H1 (cell line): ENCODE measurements at regions not wholly inside any gene's neighbourhood (a gene's known extent, or its start where the extent isn't known, plus 50 kb on each side); places are given as distances from the start of the nearest gene placed in this dataset.

ENCODE experiments used
- CTCF ChIA-PET: fragments of 300-600 bp; sonication (Branson Sonifier 250); formaldehyde crosslinking; loops from one replicate; lab custom pipeline; 2021; ENCODE audit not compliant: partially characterized antibody; lab: Charles Lee
- POLR2A ChIA-PET: fragments of 300-600 bp; sonication (Branson Sonifier 250); formaldehyde crosslinking; loops from one replicate; lab custom pipeline; 2021; ENCODE audit warnings: inconsistent platforms; ENCODE audit not compliant: partially characterized antibody; lab: Charles Lee
- DNase-seq, 2 experiments: peaks; one replicate each; pipeline versions ENCODE4 v3.0.0 to v3.0.0-alpha.2; 2010 to 2022; ENCODE audit warnings: low spot score in 2 of 2, low read depth in 1 of 2, mixed read lengths in 1 of 2
- FAIRE-seq: peaks from 2 replicates; lab custom pipeline; 2011; peaks lifted over from hg19 to GRCh38; lab: Jason Lieb, UNC
- H2AFZ ChIP-seq: 2 replicates; pipeline ENCODE4 v1.8.1; 2012; ENCODE audit warnings: low read length, inconsistent platforms
- H2AK5ac ChIP-seq: 2 replicates; pipeline ENCODE4 v1.6.1; 2013; ENCODE audit warnings: low read depth, low read length
- H2BK120ac ChIP-seq: replicated peaks from 2 replicates; pipeline ENCODE3; 2013; ENCODE audit warnings: low read depth, low read length, inconsistent platforms
- H2BK12ac ChIP-seq: 2 replicates; pipeline ENCODE4 v1.6.1; 2013; ENCODE audit warnings: low read depth, low read length
- H2BK15ac ChIP-seq: 2 replicates; pipeline ENCODE4 v1.6.1; 2013; ENCODE audit warnings: low read length
- H2BK20ac ChIP-seq: 2 replicates; pipeline ENCODE4 v1.6.1; 2013; ENCODE audit warnings: low read length
- H2BK5ac ChIP-seq: 2 replicates; pipeline ENCODE4 v1.6.1; 2013; ENCODE audit warnings: low read depth, low read length
- H3K14ac ChIP-seq: 2 replicates; pipeline ENCODE4 v1.6.1; 2013; ENCODE audit warnings: inconsistent platforms; ENCODE audit not compliant: insufficient read length
- H3K18ac ChIP-seq: 2 replicates; pipeline ENCODE4 v1.6.1; 2013; ENCODE audit warnings: low read length; ENCODE audit errors: extremely low read depth
- H3K23ac ChIP-seq: 2 replicates; pipeline ENCODE4 v1.6.1; 2013; ENCODE audit warnings: inconsistent platforms; ENCODE audit not compliant: insufficient read length
- H3K23me2 ChIP-seq: 2 replicates; pipeline ENCODE4 v1.6.1; 2013; ENCODE audit warnings: low read depth, low read length
- H3K27ac ChIP-seq: 2 replicates; pipeline ENCODE4 v1.6.1; 2011; ENCODE audit warnings: low read depth, low read length, inconsistent platforms
- H3K27me3 ChIP-seq, 4 experiments: replicated peaks in 1 of 4; 1 replicate in 1 of 4; 2 replicates in 3 of 4; pipeline versions ENCODE4 v1.6.1 to v1.8.1; 2011 to 2013; ENCODE audit warnings: low read length in 3 of 4, mild to moderate bottlenecking in 3 of 4, inconsistent platforms in 2 of 4, mixed read lengths in 2 of 4, moderate library complexity in 1 of 4; ENCODE audit not compliant: control insufficient read depth in 3 of 4, insufficient read depth in 3 of 4; ENCODE audit errors: extremely low read depth in 1 of 4
- H3K36me3 ChIP-seq, 4 experiments: 2 replicates each; pipeline versions ENCODE4 v1.6.1 to v1.8.1; 2011 to 2013; ENCODE audit warnings: mild to moderate bottlenecking in 4 of 4, low read length in 3 of 4, moderate library complexity in 2 of 4, control low read depth in 1 of 4, inconsistent platforms in 1 of 4; ENCODE audit not compliant: insufficient read depth in 4 of 4, control insufficient read depth in 2 of 4
- H3K4ac ChIP-seq: replicated peaks from 2 replicates; pipeline ENCODE3; 2013; ENCODE audit warnings: low read length, low read depth, mixed read lengths, inconsistent platforms; ENCODE audit not compliant: insufficient read length
- H3K4me1 ChIP-seq, 4 experiments: replicated peaks in 1 of 4; 1 replicate in 1 of 4; 2 replicates in 3 of 4; pipeline versions ENCODE4 v1.6.1 to v1.8.1; 2011 to 2013; ENCODE audit warnings: low read length in 3 of 4, inconsistent platforms in 2 of 4, mixed read lengths in 1 of 4; ENCODE audit not compliant: insufficient read depth in 4 of 4, control insufficient read depth in 3 of 4
- H3K4me2 ChIP-seq, 2 experiments: 2 replicates each; pipeline versions ENCODE4 v1.6.1 to v1.8.1; 2011 to 2013; ENCODE audit warnings: low read depth in 2 of 2, low read length in 2 of 2, control low read depth in 1 of 2, inconsistent platforms in 1 of 2, mild to moderate bottlenecking in 1 of 2; ENCODE audit not compliant: insufficient read depth in 1 of 2
- H3K4me3 ChIP-seq, 4 experiments: fragments of 200-600, 300-600 bp in 1 of 4; sonication (generic), shearing (Covaris generic), sonication (Bioruptor Twin) in 1 of 4; 2 replicates each; pipeline versions ENCODE4 v1.5.1 to v1.8.1; 2011 to 2016; ENCODE audit warnings: low read length in 4 of 4, low read depth in 3 of 4, control low read depth in 2 of 4, inconsistent platforms in 2 of 4, mild to moderate bottlenecking in 2 of 4, mixed read lengths in 1 of 4, moderate library complexity in 1 of 4; ENCODE audit not compliant: insufficient read depth in 2 of 4; ENCODE audit errors: extremely low read depth in 1 of 4
- H3K56ac ChIP-seq: replicated peaks from 2 replicates; pipeline ENCODE3; 2013; ENCODE audit warnings: low read depth, mild to moderate bottlenecking, mixed read lengths, low read length, inconsistent platforms; ENCODE audit not compliant: insufficient read length
- H3K79me1 ChIP-seq: 2 replicates; pipeline ENCODE4 v1.6.1; 2013; ENCODE audit warnings: low read depth, low read length, control low read depth
- H3K79me2 ChIP-seq, 2 experiments: 2 replicates each; pipeline versions ENCODE4 v1.6.1 to v1.8.1; 2012 to 2013; ENCODE audit warnings: low read length in 2 of 2, mild to moderate bottlenecking in 2 of 2, inconsistent platforms in 1 of 2; ENCODE audit not compliant: insufficient read depth in 2 of 2, control insufficient read depth in 1 of 2
- H3K9ac ChIP-seq, 4 experiments: replicated peaks in 1 of 4; 1 replicate in 1 of 4; 2 replicates in 3 of 4; pipeline versions ENCODE4 v1.6.1 to v1.8.1; 2011 to 2013; ENCODE audit warnings: low read depth in 3 of 4, low read length in 3 of 4, control low read depth in 2 of 4, mild to moderate bottlenecking in 2 of 4, moderate library complexity in 2 of 4, inconsistent platforms in 1 of 4; ENCODE audit errors: extremely low read depth in 1 of 4
- H3K9me3 ChIP-seq, 2 experiments: 2 replicates each; pipeline versions ENCODE4 v1.6.1 to v1.8.1; 2012 to 2013; ENCODE audit warnings: mild to moderate bottlenecking in 2 of 2, moderate library complexity in 2 of 2, control low read depth in 1 of 2, inconsistent platforms in 1 of 2, low read depth in 1 of 2, low read length in 1 of 2, mixed read lengths in 1 of 2; ENCODE audit not compliant: insufficient read depth in 2 of 2
- H4K20me1 ChIP-seq, 2 experiments: replicated peaks in 1 of 2; 2 replicates each; pipeline versions ENCODE3 to v1.8.1; 2011 to 2013; ENCODE audit warnings: inconsistent platforms in 2 of 2, low read length in 2 of 2, mild to moderate bottlenecking in 1 of 2; ENCODE audit not compliant: insufficient read depth in 2 of 2, control insufficient read depth in 1 of 2
- H4K5ac ChIP-seq: 2 replicates; pipeline ENCODE4 v1.6.1; 2013; ENCODE audit warnings: low read length, low read depth, mixed read lengths, inconsistent platforms; ENCODE audit not compliant: insufficient read length
- H4K8ac ChIP-seq: 2 replicates; pipeline ENCODE4 v1.8.0; 2013; ENCODE audit warnings: mild to moderate bottlenecking, moderate library complexity, low read length, inconsistent platforms; ENCODE audit not compliant: insufficient read depth; ENCODE audit errors: extremely low read depth
- H4K91ac ChIP-seq: replicated peaks from 2 replicates; pipeline ENCODE3; 2013; ENCODE audit warnings: low read length, mixed read lengths, inconsistent platforms; ENCODE audit not compliant: insufficient read length
- EGR1 ChIP-seq: IDR thresholded peaks from 2 replicates; pipeline ENCODE4 v1.6.1; 2011; ENCODE audit warnings: low read depth, low read length, borderline replicate concordance
- MAFK ChIP-seq: IDR thresholded peaks from 2 replicates; pipeline ENCODE4 v1.6.1; 2012; ENCODE audit warnings: low read depth, mild to moderate bottlenecking, improper control_type of control experiment, low read length
- NANOG ChIP-seq: IDR thresholded peaks from 2 replicates; pipeline ENCODE4 v1.6.1; 2011; ENCODE audit warnings: low read length, low read depth, mild to moderate bottlenecking, inconsistent platforms; ENCODE audit not compliant: insufficient read depth, poor library complexity, severe bottlenecking
- RFX5 ChIP-seq: IDR thresholded peaks from 2 replicates; pipeline ENCODE4 v1.6.1; 2011; ENCODE audit warnings: low read depth, low read length, improper control_type of control experiment, borderline replicate concordance
- WGBS, 2 experiments: shearing (Covaris generic) in 1 of 2; methylation state at CpG; one replicate each; pipeline versions ENCODE4 v1.1.6 to v1.1.7; 2013 to 2015; ENCODE audit warnings: low lambda C conversion rate in 2 of 2, mixed read lengths in 2 of 2, inconsistent platforms in 1 of 2, low coverage in 1 of 2, missing lambda C conversion rate in 1 of 2; ENCODE audit not compliant: insufficient replicate concordance in 2 of 2, insufficient coverage in 1 of 2, insufficient read length in 1 of 2; ENCODE audit errors: extremely low coverage in 1 of 2, missing lambda C conversion rate in 1 of 2; 5-methylcytosine and 5-hydroxymethylcytosine counted together

DNA sequence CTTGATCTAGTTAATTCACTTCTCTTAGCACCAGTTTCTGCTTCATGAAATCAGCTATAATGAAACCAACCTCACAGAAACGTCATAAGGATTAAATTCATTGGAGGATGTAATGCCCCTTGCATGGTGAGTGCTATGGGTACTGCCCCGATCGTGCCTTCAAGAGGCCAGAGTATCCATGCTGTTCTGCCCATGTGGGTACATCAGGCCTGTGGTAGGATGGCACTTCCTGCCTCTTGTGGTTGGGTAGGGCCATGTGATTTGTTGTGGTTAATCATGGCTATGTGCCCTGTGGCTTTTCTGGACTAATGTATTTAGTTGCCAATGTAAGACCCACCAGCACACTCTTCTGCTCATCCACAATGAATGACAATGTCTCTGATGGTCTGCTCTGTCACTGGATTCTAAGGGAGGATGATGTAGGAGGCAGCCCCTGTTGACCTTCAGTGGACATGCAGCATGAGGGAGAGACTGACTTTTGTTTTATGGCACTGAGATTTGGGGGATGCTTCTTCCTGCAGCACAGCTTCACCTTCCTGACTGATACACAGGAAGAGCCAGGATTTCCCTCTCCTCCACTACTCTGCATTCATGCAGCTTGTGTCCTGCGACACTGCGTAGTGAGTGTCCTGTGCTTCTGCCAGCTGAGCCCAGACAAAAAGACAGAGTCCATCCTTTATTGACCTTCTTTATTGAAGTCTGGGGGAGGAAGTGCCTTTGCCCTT, 66.2 kb downstream of the DHCR7 start:
- Histone ChIP-seq H3K36me3 (no peaks in the 10 kb centered on the region), H2BK5ac (no peak overlapping the region), H3K23me2 (peaks cover 10% of the 10 kb centered on the region; the same call in 1 of the 2 replicates), H3K56ac (no peak overlapping the region), H4K91ac (no peak overlapping the region), H2BK12ac (no peak overlapping the region), H2AFZ (no peak overlapping the region), H3K9me3 (peaks cover 0 to 8% of the 10 kb centered on the region in 2 experiments; a peak in 2 of 4 replicates), H2AK5ac (no peak overlapping the region), H3K4me3 (no peak overlapping the region), H3K27ac (no peak overlapping the region), H3K79me1 (no peaks in the 10 kb centered on the region), H2BK20ac (no peak overlapping the region), H4K8ac (no peak overlapping the region), H4K5ac (no peak overlapping the region), H3K14ac (no peak overlapping the region), H2BK120ac (no peak overlapping the region), H3K27me3 (no peaks in the 10 kb centered on the region; a peak in 1 of 7 replicates), H3K4me2 (no peak overlapping the region), H4K20me1 (no peaks in the 10 kb centered on the region), H3K18ac (no peak overlapping the region), H3K79me2 (no peaks in the 10 kb centered on the region), H3K4me1 (no peaks in the 10 kb centered on the region), H2BK15ac (no peak overlapping the region), H3K9ac (no peak overlapping the region), H3K23ac (no peak overlapping the region), H3K4ac (no peak overlapping the region)
- DNase-seq = no peak
- ChIA-PET CTCF (interaction anchor here (0.6 to 1.5 kb wide), 5 partner anchors 10 to 585 kb away, joined by 3 to 5 read pairs (median 4); no protein-coding TSS in a partner anchor), POLR2A (no interaction called here)
- WGBS, 2 experiments = 80% methylated on average over 5 of the region's 5 CpGs; no CpG with 5 or more reads in 1 of the 2 experiments
- no peak for TF ChIP-seq NANOG
- no peak for TF ChIP-seq MAFK
- no peak for TF ChIP-seq EGR1
- TF ChIP-seq RFX5 = no peak
- FAIRE-seq = no peak
